ENCODE measurements at regions not wholly inside any gene's neighbourhood (a gene's known extent, or its start where the extent isn't known, plus 50 kb on each side); places are given as distances from the start of the nearest gene placed in this dataset.

DNA sequence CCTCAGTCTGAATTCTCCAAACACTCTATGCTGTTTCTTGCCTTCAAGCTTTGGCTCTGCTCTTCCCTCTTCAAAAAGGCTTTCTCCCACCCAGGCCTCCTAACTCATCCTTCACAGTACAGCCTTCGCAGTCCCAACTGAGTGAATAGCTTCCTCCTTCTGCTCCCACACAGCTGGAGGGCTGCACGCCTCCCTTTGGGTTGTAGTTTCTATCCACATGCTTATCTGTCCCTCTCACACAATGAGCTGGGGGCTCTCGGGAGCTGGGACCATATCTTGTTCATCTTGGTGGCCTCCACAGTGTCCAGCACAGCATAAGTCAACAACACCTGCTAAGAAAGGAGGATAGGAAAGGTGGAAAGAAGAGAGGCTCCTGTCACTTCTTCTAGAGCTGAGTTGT lies 69.5 kb upstream of the XPA start:
- H2BK120ac ChIP-seq (ENCODE audit: low read depth, low read length, poor library complexity, severe bottlenecking), result no peak overlapping the region
- TF ChIP-seq, protein P1, sequence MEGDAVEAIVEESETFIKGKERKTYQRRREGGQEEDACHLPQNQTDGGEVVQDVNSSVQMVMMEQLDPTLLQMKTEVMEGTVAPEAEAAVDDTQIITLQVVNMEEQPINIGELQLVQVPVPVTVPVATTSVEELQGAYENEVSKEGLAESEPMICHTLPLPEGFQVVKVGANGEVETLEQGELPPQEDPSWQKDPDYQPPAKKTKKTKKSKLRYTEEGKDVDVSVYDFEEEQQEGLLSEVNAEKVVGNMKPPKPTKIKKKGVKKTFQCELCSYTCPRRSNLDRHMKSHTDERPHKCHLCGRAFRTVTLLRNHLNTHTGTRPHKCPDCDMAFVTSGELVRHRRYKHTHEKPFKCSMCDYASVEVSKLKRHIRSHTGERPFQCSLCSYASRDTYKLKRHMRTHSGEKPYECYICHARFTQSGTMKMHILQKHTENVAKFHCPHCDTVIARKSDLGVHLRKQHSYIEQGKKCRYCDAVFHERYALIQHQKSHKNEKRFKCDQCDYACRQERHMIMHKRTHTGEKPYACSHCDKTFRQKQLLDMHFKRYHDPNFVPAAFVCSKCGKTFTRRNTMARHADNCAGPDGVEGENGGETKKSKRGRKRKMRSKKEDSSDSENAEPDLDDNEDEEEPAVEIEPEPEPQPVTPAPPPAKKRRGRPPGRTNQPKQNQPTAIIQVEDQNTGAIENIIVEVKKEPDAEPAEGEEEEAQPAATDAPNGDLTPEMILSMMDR (conservative IDR thresholded peaks at IDR 0.05), result no peak
- Mint-ChIP-seq H3K27me3 (ENCODE audit: low read depth) (peaks cover 56% of the 10 kb centered on the region), H3K4me3 (no peak overlapping the region), H3K4me1 (peaks cover 16 to 24% of the 10 kb centered on the region in 2 experiments), H3K36me3 (ENCODE audit: insufficient read depth in 1 of 3, low read depth in 3 of 3) (no peaks in the 10 kb centered on the region), H3K9me3 (no peaks in the 10 kb centered on the region), H3K27ac (no peak overlapping the region)
- no CpG with 5 or more reads among the region's 3 CpGs for WGBS (ENCODE audit: extremely low coverage, insufficient read length, low lambda C conversion rate)
- no peak overlapping the region for H4K8ac ChIP-seq (replicated peaks; ENCODE audit: insufficient read length, low read depth, low read length)
- no peak overlapping the region for H3K56ac ChIP-seq (ENCODE audit: insufficient read length, low read depth, low read length)
- H3K23ac ChIP-seq (ENCODE audit: insufficient read length, low read depth, low read length), result no peak overlapping the region
- no peak for DNase-seq
- no peak overlapping the region for H2BK12ac ChIP-seq (ENCODE audit: insufficient read length, low read depth, low read length)
- H3T11ph ChIP-seq (ENCODE audit: low read length), result no peak overlapping the region
- no peaks in the 10 kb centered on the region for H3K4me1 ChIP-seq (ENCODE audit: insufficient read depth, low read length)
- no peak overlapping the region for H4K91ac ChIP-seq (ENCODE audit: insufficient read length, low read depth, low read length)
- H3K4me2 ChIP-seq (ENCODE audit: insufficient read depth, insufficient read length, low read length), result no peak overlapping the region
- H3K14ac ChIP-seq (ENCODE audit: insufficient read depth, low read length), result no peak overlapping the region
- no peaks in the 10 kb centered on the region for H4K20me1 ChIP-seq (ENCODE audit: control insufficient read depth, insufficient read depth, insufficient read length)
- H2BK5ac ChIP-seq (ENCODE audit: insufficient read length, low read length), result no peak overlapping the region
- H2BK20ac ChIP-seq (ENCODE audit: low read depth, low read length, poor library complexity, severe bottlenecking), result no peak overlapping the region
- no peak overlapping the region for H3K4ac ChIP-seq (ENCODE audit: low read depth, low read length)
- H3K18ac ChIP-seq (ENCODE audit: insufficient read length, low read depth, low read length), result no peak overlapping the region
- H3K27ac ChIP-seq (ENCODE audit: insufficient read length, low read depth, low read length), result no peak overlapping the region
- no peak overlapping the region for H3K9ac ChIP-seq (ENCODE audit: extremely low read depth, insufficient read length, low read length)
- no peaks in the 10 kb centered on the region for H3K23me2 ChIP-seq (ENCODE audit: insufficient read length, low read depth, low read length, poor library complexity, severe bottlenecking)
- no peaks in the 10 kb centered on the region for H3K9me3 ChIP-seq (ENCODE audit: control insufficient read depth, low read depth, low read length)
- no peak overlapping the region for H2BK15ac ChIP-seq (ENCODE audit: low read depth, low read length)
- no peak overlapping the region for H4K5ac ChIP-seq (ENCODE audit: insufficient read length, low read depth, low read length)
- no peaks in the 10 kb centered on the region for H3K79me1 ChIP-seq (ENCODE audit: insufficient read depth, low read depth, low read length, poor library complexity, severe bottlenecking)
- no peak overlapping the region for H2AFZ ChIP-seq (ENCODE audit: low read length)
- H3K79me2 ChIP-seq (ENCODE audit: insufficient read depth, low read length), result no peaks in the 10 kb centered on the region
- 0 out of 2 replicates have a peak, but pooled peaks cover 5% of the 10 kb centered on the region for H3K27me3 ChIP-seq (ENCODE audit: insufficient read depth, low read length)
- no peak overlapping the region for H2AK5ac ChIP-seq (ENCODE audit: insufficient read length, low read length)
